ENCODE measurements at regions not wholly inside any gene's neighbourhood (a gene's known extent, or its start where the extent isn't known, plus 50 kb on each side); places are given as distances from the start of the nearest gene placed in this dataset.

DNA sequence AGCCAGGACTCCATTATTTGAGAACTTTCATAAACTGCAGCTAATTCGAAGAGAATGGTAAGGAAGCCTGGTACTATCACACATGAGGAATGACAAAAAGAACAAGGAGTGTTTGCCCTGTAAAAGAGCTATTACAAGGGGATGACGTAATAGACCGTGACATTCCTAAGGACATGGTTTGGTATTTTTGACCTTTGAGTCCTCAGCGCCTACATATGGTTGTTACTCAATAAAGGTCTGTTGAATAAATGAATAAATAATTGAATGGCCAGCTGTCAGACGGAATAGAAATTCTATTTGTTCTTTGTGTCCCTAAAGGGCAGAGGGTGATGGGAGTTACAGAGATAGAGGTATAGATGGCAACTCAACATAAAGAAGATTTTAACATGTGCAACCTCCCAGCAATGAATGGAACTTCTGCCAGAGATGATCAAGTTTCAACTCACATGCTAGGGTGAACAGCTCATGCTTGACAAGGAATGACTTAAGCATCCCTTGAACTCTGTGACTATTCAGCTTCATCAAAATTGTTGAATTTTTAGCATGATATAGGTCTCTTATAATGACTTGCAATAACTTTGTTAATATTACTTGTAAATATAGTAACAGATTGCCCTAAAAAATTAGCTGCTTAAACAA is 115.4 kb downstream of the TENT5A start:
- TF ChIP-seq, protein P1, sequence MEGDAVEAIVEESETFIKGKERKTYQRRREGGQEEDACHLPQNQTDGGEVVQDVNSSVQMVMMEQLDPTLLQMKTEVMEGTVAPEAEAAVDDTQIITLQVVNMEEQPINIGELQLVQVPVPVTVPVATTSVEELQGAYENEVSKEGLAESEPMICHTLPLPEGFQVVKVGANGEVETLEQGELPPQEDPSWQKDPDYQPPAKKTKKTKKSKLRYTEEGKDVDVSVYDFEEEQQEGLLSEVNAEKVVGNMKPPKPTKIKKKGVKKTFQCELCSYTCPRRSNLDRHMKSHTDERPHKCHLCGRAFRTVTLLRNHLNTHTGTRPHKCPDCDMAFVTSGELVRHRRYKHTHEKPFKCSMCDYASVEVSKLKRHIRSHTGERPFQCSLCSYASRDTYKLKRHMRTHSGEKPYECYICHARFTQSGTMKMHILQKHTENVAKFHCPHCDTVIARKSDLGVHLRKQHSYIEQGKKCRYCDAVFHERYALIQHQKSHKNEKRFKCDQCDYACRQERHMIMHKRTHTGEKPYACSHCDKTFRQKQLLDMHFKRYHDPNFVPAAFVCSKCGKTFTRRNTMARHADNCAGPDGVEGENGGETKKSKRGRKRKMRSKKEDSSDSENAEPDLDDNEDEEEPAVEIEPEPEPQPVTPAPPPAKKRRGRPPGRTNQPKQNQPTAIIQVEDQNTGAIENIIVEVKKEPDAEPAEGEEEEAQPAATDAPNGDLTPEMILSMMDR (IDR thresholded peaks at IDR 0.05 in 2 of 3, conservative IDR thresholded peaks at IDR 0.05 in 1 of 3; ENCODE audit: borderline replicate concordance in 1 of 3, insufficient read depth in 1 of 3, low read depth in 2 of 3, low read length in 2 of 3): no peak
- TF ChIP-seq ELF1 (IDR thresholded peaks at IDR 0.05; ENCODE audit: borderline replicate concordance, low read depth) (no peak), EZH2 (IDR thresholded peaks at IDR 0.05) (no peak), FOSL1 (IDR thresholded peaks at IDR 0.05; ENCODE audit: low read depth) (no peak), ZFX (IDR thresholded peaks at IDR 0.05) (no peak), POLR2A (IDR thresholded peaks at IDR 0.05; ENCODE audit: borderline replicate concordance, extremely low read depth, insufficient read depth, insufficient read length) (no peak), POLR2AphosphoS5 (IDR thresholded peaks at IDR 0.05; ENCODE audit: low read depth, low read length) (no peak), EGR1 (IDR thresholded peaks at IDR 0.05; ENCODE audit: low read depth) (no peak), CBX3 (IDR thresholded peaks at IDR 0.05; ENCODE audit: low read depth) (no peak), SP1 (IDR thresholded peaks at IDR 0.05; ENCODE audit: low read depth) (no peak), CEBPB (IDR thresholded peaks at IDR 0.05; ENCODE audit: low read depth) (no peak)
- TF ChIP-seq, protein P2, sequence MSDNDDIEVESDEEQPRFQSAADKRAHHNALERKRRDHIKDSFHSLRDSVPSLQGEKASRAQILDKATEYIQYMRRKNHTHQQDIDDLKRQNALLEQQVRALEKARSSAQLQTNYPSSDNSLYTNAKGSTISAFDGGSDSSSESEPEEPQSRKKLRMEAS (IDR thresholded peaks at IDR 0.05): no peak
- TF ChIP-seq, protein P3, sequence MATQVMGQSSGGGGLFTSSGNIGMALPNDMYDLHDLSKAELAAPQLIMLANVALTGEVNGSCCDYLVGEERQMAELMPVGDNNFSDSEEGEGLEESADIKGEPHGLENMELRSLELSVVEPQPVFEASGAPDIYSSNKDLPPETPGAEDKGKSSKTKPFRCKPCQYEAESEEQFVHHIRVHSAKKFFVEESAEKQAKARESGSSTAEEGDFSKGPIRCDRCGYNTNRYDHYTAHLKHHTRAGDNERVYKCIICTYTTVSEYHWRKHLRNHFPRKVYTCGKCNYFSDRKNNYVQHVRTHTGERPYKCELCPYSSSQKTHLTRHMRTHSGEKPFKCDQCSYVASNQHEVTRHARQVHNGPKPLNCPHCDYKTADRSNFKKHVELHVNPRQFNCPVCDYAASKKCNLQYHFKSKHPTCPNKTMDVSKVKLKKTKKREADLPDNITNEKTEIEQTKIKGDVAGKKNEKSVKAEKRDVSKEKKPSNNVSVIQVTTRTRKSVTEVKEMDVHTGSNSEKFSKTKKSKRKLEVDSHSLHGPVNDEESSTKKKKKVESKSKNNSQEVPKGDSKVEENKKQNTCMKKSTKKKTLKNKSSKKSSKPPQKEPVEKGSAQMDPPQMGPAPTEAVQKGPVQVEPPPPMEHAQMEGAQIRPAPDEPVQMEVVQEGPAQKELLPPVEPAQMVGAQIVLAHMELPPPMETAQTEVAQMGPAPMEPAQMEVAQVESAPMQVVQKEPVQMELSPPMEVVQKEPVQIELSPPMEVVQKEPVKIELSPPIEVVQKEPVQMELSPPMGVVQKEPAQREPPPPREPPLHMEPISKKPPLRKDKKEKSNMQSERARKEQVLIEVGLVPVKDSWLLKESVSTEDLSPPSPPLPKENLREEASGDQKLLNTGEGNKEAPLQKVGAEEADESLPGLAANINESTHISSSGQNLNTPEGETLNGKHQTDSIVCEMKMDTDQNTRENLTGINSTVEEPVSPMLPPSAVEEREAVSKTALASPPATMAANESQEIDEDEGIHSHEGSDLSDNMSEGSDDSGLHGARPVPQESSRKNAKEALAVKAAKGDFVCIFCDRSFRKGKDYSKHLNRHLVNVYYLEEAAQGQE (IDR thresholded peaks at IDR 0.05; ENCODE audit: low read depth): no peak
- TF ChIP-seq, protein P4, sequence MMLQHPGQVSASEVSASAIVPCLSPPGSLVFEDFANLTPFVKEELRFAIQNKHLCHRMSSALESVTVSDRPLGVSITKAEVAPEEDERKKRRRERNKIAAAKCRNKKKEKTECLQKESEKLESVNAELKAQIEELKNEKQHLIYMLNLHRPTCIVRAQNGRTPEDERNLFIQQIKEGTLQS (IDR thresholded peaks at IDR 0.05): no peak
